K562 (cell line): ENCODE measurements at regions not wholly inside any gene's neighbourhood (a gene's known extent, or its start where the extent isn't known, plus 50 kb on each side); places are given as distances from the start of the nearest gene placed in this dataset.

Source experiments
- BDP1 ChIP-seq: IDR thresholded peaks from 3 replicates; pipeline ENCODE4 v1.6.1; 2011; ENCODE audit not compliant: insufficient read length, insufficient read depth
- BHLHE40 ChIP-seq: IDR thresholded peaks from 2 replicates; pipeline ENCODE4 v1.6.1; 2011; ENCODE audit warnings: low read length, improper control_type of control experiment
- E2F6 ChIP-seq, 2 experiments: IDR thresholded peaks; 2 replicates each; pipeline ENCODE4 v1.6.1; 2011; ENCODE audit warnings: borderline replicate concordance in 1 of 2, control low read depth in 1 of 2, low read depth in 1 of 2, low read length in 1 of 2, mild to moderate bottlenecking in 1 of 2, mixed read lengths in 1 of 2, moderate library complexity in 1 of 2; ENCODE audit not compliant: insufficient read depth in 1 of 2, insufficient read length in 1 of 2, poor library complexity in 1 of 2, severe bottlenecking in 1 of 2; ENCODE audit errors: extremely low read depth in 1 of 2
- ERF ChIP-seq: fragments of 450-650 bp; formaldehyde crosslinking; IDR thresholded peaks from 2 replicates; pipeline ENCODE4 v1.4.0; 2020; ENCODE audit warnings: mild to moderate bottlenecking, mixed read lengths
- FOXP4 ChIP-seq: sonication (generic); formaldehyde crosslinking; IDR thresholded peaks from 2 replicates; pipeline ENCODE4 v1.8.0; 2022; ENCODE audit warnings: mild to moderate bottlenecking, missing genetic modification reagents, borderline replicate concordance
- GATA2 ChIP-seq: sonication (generic); formaldehyde crosslinking; IDR thresholded peaks from 2 replicates; pipeline ENCODE4 v1.4.0; 2020; ENCODE audit warnings: mild to moderate bottlenecking, missing genetic modification reagents
- GTF2A2 ChIP-seq: IDR thresholded peaks from 2 replicates; pipeline ENCODE4 v1.6.1; 2016; ENCODE audit warnings: mild to moderate bottlenecking, missing genetic modification characterization, missing compliant biosample characterization
- NCOA4 ChIP-seq: fragments of 450-650 bp; IDR thresholded peaks from 2 replicates; pipeline ENCODE4 v1.6.1; 2018; ENCODE audit warnings: mild to moderate bottlenecking; ENCODE audit not compliant: partially characterized antibody
- RNF2 ChIP-seq: sonication (generic); IDR thresholded peaks from 2 replicates; pipeline ENCODE4 v1.6.1; 2016
- SIX5 ChIP-seq, 2 experiments: IDR thresholded peaks; 2 replicates each; pipeline ENCODE4 v1.6.1; 2011; ENCODE audit warnings: low read length in 2 of 2, borderline replicate concordance in 1 of 2, low read depth in 1 of 2, mild to moderate bottlenecking in 1 of 2, moderate library complexity in 1 of 2; ENCODE audit not compliant: insufficient read depth in 1 of 2
- SMARCE1 ChIP-seq: fragments of 450-650 bp; IDR thresholded peaks from 2 replicates; pipeline ENCODE4 v1.7.1; 2016; ENCODE audit warnings: mild to moderate bottlenecking
- SOX6 ChIP-seq: fragments of 450-650 bp; IDR thresholded peaks from 2 replicates; pipeline ENCODE4 v1.6.1; 2014; ENCODE audit warnings: mild to moderate bottlenecking
- TEAD4 ChIP-seq, 2 experiments: sonication (generic) in 1 of 2; formaldehyde crosslinking in 1 of 2; IDR thresholded peaks; 2 replicates each; pipeline versions ENCODE4 v1.6.1 to v1.8.0; 2012 to 2022; ENCODE audit warnings: borderline replicate concordance in 1 of 2, inconsistent platforms in 1 of 2, low read length in 1 of 2, mild to moderate bottlenecking in 1 of 2, missing genetic modification reagents in 1 of 2
- ZNF324 ChIP-seq: fragments of 250-450 bp; sonication (Bioruptor Pico); IDR thresholded peaks from 2 replicates; pipeline ENCODE4 v1.4.0; 2020; ENCODE audit warnings: mild to moderate bottlenecking
- TF ChIP-seq, protein P1 (sequence below), 2 experiments: fragments of 450-650 bp; IDR thresholded peaks; 2 replicates each; pipeline ENCODE4 v1.6.1; 2016; ENCODE audit warnings: mild to moderate bottlenecking in 2 of 2, borderline replicate concordance in 1 of 2, low read depth in 1 of 2, moderate library complexity in 1 of 2

GRCh38 chr14:24688030-24688658, 54.2 kb upstream of the GZMB start (continued):
- TF ChIP-seq SMARCE1 = peak; percentile 84
- TF ChIP-seq TEAD4 (IDR thresholded peaks at IDR 0.05; ENCODE audit: low read length) = peak; percentile 91
- TF ChIP-seq TEAD4 (CRISPR knock-in tag; IDR thresholded peaks at IDR 0.05; ENCODE audit: borderline replicate concordance) = no peak
- TF ChIP-seq GTF2A2 (tag) = no peak
- TF ChIP-seq RNF2 = no peak
- TF ChIP-seq SOX6 = peak; percentile 65; the same call in 1 of the 2 replicates
- no peak for TF ChIP-seq GATA2
- no peak for TF ChIP-seq E2F6 (IDR thresholded peaks at IDR 0.05; ENCODE audit: borderline replicate concordance in 1 of 2, extremely low read depth in 1 of 2, insufficient read depth in 1 of 2, insufficient read length in 1 of 2, low read depth in 1 of 2, low read length in 1 of 2, poor library complexity in 1 of 2, severe bottlenecking in 1 of 2)
- peak; percentile 67 for TF ChIP-seq BHLHE40
- no peak for TF ChIP-seq ERF (CRISPR knock-in tag)
- no peak for TF ChIP-seq FOXP4 (CRISPR knock-in tag)
- no peak for TF ChIP-seq BDP1
- TF ChIP-seq, protein P1, sequence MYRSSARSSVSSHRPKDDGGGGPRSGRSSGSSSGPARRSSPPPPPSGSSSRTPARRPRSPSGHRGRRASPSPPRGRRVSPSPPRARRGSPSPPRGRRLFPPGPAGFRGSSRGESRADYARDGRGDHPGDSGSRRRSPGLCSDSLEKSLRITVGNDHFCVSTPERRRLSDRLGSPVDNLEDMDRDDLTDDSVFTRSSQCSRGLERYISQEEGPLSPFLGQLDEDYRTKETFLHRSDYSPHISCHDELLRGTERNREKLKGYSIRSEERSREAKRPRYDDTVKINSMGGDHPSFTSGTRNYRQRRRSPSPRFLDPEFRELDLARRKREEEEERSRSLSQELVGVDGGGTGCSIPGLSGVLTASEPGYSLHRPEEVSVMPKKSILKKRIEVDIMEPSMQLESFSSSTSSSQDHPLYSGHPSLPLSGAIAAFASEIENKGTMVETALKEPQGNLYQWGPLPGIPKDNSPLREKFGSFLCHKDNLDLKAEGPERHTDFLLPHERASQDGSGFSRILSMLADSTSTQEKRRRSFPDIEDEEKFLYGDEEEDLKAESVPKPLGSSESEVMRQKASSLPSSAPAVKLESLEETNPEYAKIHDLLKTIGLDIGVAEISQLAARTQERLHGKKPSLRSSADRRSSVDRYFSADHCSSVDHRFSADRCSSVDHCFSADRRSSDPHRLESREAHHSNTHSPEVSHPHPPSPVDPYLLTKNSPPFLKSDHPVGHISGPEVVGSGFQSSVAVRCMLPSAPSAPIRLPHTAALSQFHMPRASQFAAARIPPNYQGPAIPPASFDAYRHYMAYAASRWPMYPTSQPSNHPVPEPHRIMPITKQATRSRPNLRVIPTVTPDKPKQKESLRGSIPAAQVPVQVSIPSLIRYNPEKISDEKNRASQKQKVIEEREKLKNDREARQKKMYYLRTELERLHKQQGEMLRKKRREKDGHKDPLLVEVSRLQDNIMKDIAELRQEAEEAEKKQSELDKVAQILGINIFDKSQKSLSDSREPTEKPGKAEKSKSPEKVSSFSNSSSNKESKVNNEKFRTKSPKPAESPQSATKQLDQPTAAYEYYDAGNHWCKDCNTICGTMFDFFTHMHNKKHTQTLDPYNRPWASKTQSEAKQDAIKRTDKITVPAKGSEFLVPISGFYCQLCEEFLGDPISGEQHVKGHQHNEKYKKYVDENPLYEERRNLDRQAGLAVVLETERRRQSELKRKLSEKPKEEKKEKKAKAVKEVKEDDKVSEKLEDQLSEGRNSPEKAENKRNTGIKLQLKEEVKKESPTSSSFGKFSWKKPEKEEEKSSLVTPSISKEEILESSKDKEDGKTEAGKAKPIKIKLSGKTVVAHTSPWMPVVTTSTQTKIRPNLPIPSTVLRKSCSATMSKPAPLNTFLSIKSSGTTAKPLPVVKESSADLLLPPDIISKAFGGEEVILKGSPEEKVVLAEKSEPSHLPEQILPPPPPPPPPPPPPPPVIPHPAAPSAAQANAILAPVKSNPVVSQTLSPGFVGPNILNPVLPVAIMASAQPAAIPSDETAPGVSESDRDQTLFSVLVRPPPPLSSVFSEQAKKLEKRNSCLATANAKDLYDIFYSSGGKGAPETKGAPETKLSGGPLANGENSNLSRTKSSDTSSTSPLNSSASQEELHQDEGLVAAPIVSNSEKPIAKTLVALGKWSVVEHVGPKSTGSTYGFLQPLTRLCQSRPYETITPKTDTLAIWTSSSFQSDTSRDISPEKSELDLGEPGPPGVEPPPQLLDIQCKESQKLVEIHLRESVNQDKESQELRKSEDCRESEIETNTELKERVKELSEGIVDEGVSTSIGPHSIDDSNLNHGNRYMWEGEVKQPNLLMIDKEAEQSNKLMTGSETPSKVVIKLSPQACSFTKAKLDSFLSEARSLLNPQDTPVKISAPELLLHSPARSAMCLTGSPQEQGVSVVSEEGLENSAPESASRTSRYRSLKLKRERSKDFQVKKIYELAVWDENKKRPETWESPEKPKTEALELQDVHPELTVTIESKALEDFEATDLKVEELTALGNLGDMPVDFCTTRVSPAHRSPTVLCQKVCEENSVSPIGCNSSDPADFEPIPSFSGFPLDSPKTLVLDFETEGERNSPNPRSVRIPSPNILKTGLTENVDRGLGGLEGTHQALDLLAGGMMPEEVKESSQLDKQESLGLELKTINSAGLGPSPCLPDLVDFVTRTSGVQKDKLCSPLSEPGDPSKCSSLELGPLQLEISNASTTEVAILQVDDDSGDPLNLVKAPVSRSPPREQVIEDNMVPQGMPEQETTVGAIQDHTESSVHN (IDR thresholded peaks at IDR 0.05; ENCODE audit: borderline replicate concordance in 1 of 2, low read depth in 1 of 2) = no peak
- TF ChIP-seq NCOA4 = no peak
- no peak for TF ChIP-seq ZNF324 (CRISPR knock-in tag)
- TF ChIP-seq SIX5 (IDR thresholded peaks at IDR 0.05; ENCODE audit: borderline replicate concordance in 1 of 2, insufficient read depth in 1 of 2, low read depth in 1 of 2, low read length in 2 of 2) = no peak
